Posterior vena cava (tissue), 2 donors: ENCODE measurements at regions not wholly inside any gene's neighbourhood (a gene's known extent, or its start where the extent isn't known, plus 50 kb on each side); places are given as distances from the start of the nearest gene placed in this dataset.
"Not testable (repeated sequence)": the region's sequence is repeated elsewhere in the genome, so short reads cannot be mapped to it uniquely, and the experiment has no call there.

Experiments
- DNase-seq: peaks from one replicate; pipeline ENCODE4 v3.0.0-alpha.2; 2020; ENCODE audit warnings: low spot score
- intact Hi-C, 2 donors: fragments of 100-400 bp; cut with DNase I; formaldehyde crosslinking; loops; one replicate each; pipeline versions ENCODE4 v1.14.1 to v1.14.2; 2022 to 2023
- donor health status: DM: yes; HTN: yes; CAD: no.
- donor health status: DM: yes; HTN: yes; CAD: no.

- intact Hi-C loops = no loop called here
- DNase-seq = no peak
These were observed 188.8 kb downstream of the BLID start for GRCh38 chr11:121927097-121927785.

- DNase-seq = no peak
- intact Hi-C loops = no loop called here
These were observed 191.8 kb downstream of the BLID start for GRCh38 chr11:121924191-121924590.

GRCh38 chr11:121917482-121917881 lies 198.5 kb downstream of the BLID start:
- intact Hi-C loops = no loop called here

GRCh38 chr11:121914508-121915059 lies 201.4 kb downstream of the BLID start:
- DNase-seq = no peak

More at GRCh38 chr11:121917482-121917881, 198.5 kb downstream of the BLID start:
- DNase-seq = no peak

GRCh38 chr11:121909596-121909995 lies 206.4 kb downstream of the BLID start:
- intact Hi-C loops = no loop called here
- no peak for DNase-seq

More at GRCh38 chr11:121914508-121915059, 201.4 kb downstream of the BLID start:
- intact Hi-C loops = no loop called here

GRCh38 chr11:121907379-121907778 lies 208.6 kb downstream of the BLID start:
- DNase-seq = no peak
- intact Hi-C loops = no loop called here

GRCh38 chr11:121904148-121904547 lies 211.9 kb downstream of the BLID start:
- intact Hi-C loops = no loop called here
- DNase-seq = no peak

GRCh38 chr11:121901886-121902285 lies 214.1 kb downstream of the BLID start:
- DNase-seq = no peak
- intact Hi-C loops = no loop called here

- intact Hi-C loops, DNase-seq: not testable (repeated sequence)
These were observed 214.6 kb downstream of the BLID start for GRCh38 chr11:121901417-121901816.

GRCh38 chr11:121899520-121899919 lies 216.5 kb downstream of the BLID start:
- intact Hi-C loops = no loop called here
- DNase-seq = no peak

- DNase-seq = no peak
- intact Hi-C loops = no loop called here
These were observed 217.1 kb downstream of the BLID start for GRCh38 chr11:121898903-121899302.

- intact Hi-C loops = no loop called here
- no peak for DNase-seq
These were observed 220.1 kb downstream of the BLID start for GRCh38 chr11:121895919-121896318.

GRCh38 chr11:121894581-121894980 lies 221.4 kb downstream of the BLID start:
- intact Hi-C loops = no loop called here
- no peak for DNase-seq

GRCh38 chr11:121892863-121893262 lies 223.2 kb downstream of the BLID start:
- DNase-seq = no peak
- intact Hi-C loops = no loop called here

- intact Hi-C loops = no loop called here
- DNase-seq = no peak
These were observed 223.8 kb downstream of the BLID start for GRCh38 chr11:121892131-121892681.

GRCh38 chr11:121890946-121891515 lies 225.0 kb downstream of the BLID start:
- no peak for DNase-seq
- intact Hi-C loops = no loop called here

- DNase-seq = no peak
- intact Hi-C loops = no loop called here
These were observed 225.6 kb downstream of the BLID start for GRCh38 chr11:121890377-121890776.

GRCh38 chr11:121889931-121890330 lies 226.1 kb downstream of the BLID start:
- DNase-seq = no peak

GRCh38 chr11:121889186-121889585 lies 226.8 kb downstream of the BLID start:
- intact Hi-C loops = no loop called here
- no peak for DNase-seq

More at GRCh38 chr11:121889931-121890330, 226.1 kb downstream of the BLID start:
- intact Hi-C loops = no loop called here

- DNase-seq = no peak
- intact Hi-C loops = no loop called here
These were observed 227.9 kb downstream of the BLID start for GRCh38 chr11:121887976-121888557.
